HepG2 (cell line): ENCODE measurements at regions not wholly inside any gene's neighbourhood (a gene's known extent, or its start where the extent isn't known, plus 50 kb on each side); places are given as distances from the start of the nearest gene placed in this dataset.

Experiments
- ATAC-seq: fragments of 200-7000 bp; cut with Tn5 transposase; 3 replicates; pipeline ENCODE4 v1.9.1; 2020; ENCODE audit warnings: mild to moderate bottlenecking, moderate library complexity
- BruUV-seq: library from RNA; stranded (reverse); fragments of 400-500 nt; replicated peaks from 2 replicates; lab custom pipeline; 2021; lab: Mats Ljungman, UMichigan
- CTCF ChIA-PET: fragments of 300-600 bp; formaldehyde crosslinking; extraction: SDS; loops from one replicate; lab custom pipeline; 2021; ENCODE audit warnings: low total read pairs, inconsistent platforms, low intra/inter-chr PET ratio; lab: Yijun Ruan, JAX
- POLR2A ChIA-PET: fragments of 350-600 bp; sonication (Branson Sonifier 250); formaldehyde crosslinking; loops from one replicate; lab custom pipeline; 2020; ENCODE audit warnings: antibody characterized with exemption, inconsistent platforms; lab: Yijun Ruan, JAX
- DNase-seq: peaks from one replicate; pipeline ENCODE4 v3.0.0-alpha.2; 2015; ENCODE audit warnings: low spot score
- FAIRE-seq: peaks from 3 replicates; lab custom pipeline; 2011; peaks lifted over from hg19 to GRCh38; lab: Jason Lieb, UNC
- H2AFZ ChIP-seq: one replicate; pipeline ENCODE4 v1.6.1; 2011; ENCODE audit warnings: low read length, inconsistent platforms
- H3K27ac ChIP-seq: fragments of 300-600 bp; 3 replicates; pipeline ENCODE4 v1.8.0; 2011; ENCODE audit warnings: mixed run types, mild to moderate bottlenecking, mixed read lengths, low read length, inconsistent platforms; ENCODE audit not compliant: insufficient read depth; ENCODE audit errors: extremely low read length
- H3K27me3 ChIP-seq, 2 experiments: fragments of 200-600 bp in 1 of 2; 2 replicates in 1 of 2; 3 replicates in 1 of 2; pipeline versions ENCODE4 v1.6.0 to v1.8.0; 2011; ENCODE audit warnings: low read length in 2 of 2, mild to moderate bottlenecking in 2 of 2, moderate library complexity in 2 of 2, inconsistent platforms in 1 of 2; ENCODE audit not compliant: insufficient read depth in 2 of 2, control insufficient read depth in 1 of 2
- H3K36me3 ChIP-seq, 2 experiments: fragments of 200-600 bp in 1 of 2; replicated peaks in 1 of 2; 2 replicates in 1 of 2; 3 replicates in 1 of 2; pipeline versions ENCODE4 v1.5.1 to v1.8.0; 2011; ENCODE audit warnings: low read length in 2 of 2, inconsistent platforms in 1 of 2; ENCODE audit not compliant: insufficient read depth in 2 of 2, control insufficient read depth in 1 of 2
- H3K4me1 ChIP-seq: 2 replicates; pipeline ENCODE4 v1.5.1; 2012; ENCODE audit warnings: low read length, inconsistent platforms; ENCODE audit not compliant: insufficient read depth
- H3K4me2 ChIP-seq: 2 replicates; pipeline ENCODE4 v1.6.0; 2011; ENCODE audit warnings: low read depth, low read length, inconsistent platforms
- H3K4me3 ChIP-seq, 3 experiments: fragments of 200-600 bp in 1 of 3; sonication (generic), shearing (Covaris generic) in 1 of 3; replicated peaks in 1 of 3; 2 replicates each; pipeline ENCODE4 v1.5.1; 2011 to 2016; ENCODE audit warnings: low read length in 3 of 3, inconsistent platforms in 2 of 3, low read depth in 2 of 3, mild to moderate bottlenecking in 2 of 3, control low read depth in 1 of 3, mixed read lengths in 1 of 3; ENCODE audit not compliant: insufficient read depth in 1 of 3
- H3K79me2 ChIP-seq: one replicate; pipeline ENCODE4 v1.6.1; 2011; ENCODE audit warnings: low read length, inconsistent platforms; ENCODE audit not compliant: insufficient read depth
- H3K9ac ChIP-seq: 2 replicates; pipeline ENCODE4 v1.6.0; 2011; ENCODE audit warnings: mild to moderate bottlenecking, low read depth, low read length, inconsistent platforms; ENCODE audit not compliant: insufficient read depth
- H3K9me3 ChIP-seq: 2 replicates; pipeline ENCODE4 v1.5.1; 2012; ENCODE audit warnings: mild to moderate bottlenecking, low read length
- H4K20me1 ChIP-seq: 2 replicates; pipeline ENCODE4 v1.6.0; 2011; ENCODE audit warnings: inconsistent platforms, mild to moderate bottlenecking, low read length, moderate library complexity; ENCODE audit not compliant: insufficient read depth
- ATF5 ChIP-seq: sonication (generic); formaldehyde crosslinking; IDR thresholded peaks from 2 replicates; pipeline ENCODE4 v1.4.0; 2020; ENCODE audit warnings: mild to moderate bottlenecking, low read depth, missing genetic modification reagents
- JUNB ChIP-seq: sonication (generic); formaldehyde crosslinking; IDR thresholded peaks from 2 replicates; pipeline ENCODE4 v1.8.0; 2022; ENCODE audit warnings: missing genetic modification reagents, mild to moderate bottlenecking, borderline replicate concordance
- PCBP2 ChIP-seq: fragments of 200-400 bp; formaldehyde crosslinking; optimal IDR thresholded peaks from 2 replicates; pipeline ENCODE3; 2018; ENCODE audit warnings: low read length, low read depth; ENCODE audit not compliant: poor library complexity, severe bottlenecking
- ZBTB21 ChIP-seq: sonication (generic); formaldehyde crosslinking; IDR thresholded peaks from 2 replicates; pipeline ENCODE4 v1.4.0; 2020; ENCODE audit warnings: missing genetic modification reagents
- ZXDC ChIP-seq: sonication (generic); formaldehyde crosslinking; IDR thresholded peaks from 2 replicates; pipeline ENCODE4 v1.5.0; 2020; ENCODE audit warnings: mild to moderate bottlenecking, missing genetic modification reagents
- WGBS: methylation state at CpG from one replicate; pipeline ENCODE4 v1.1.6; 2017; ENCODE audit warnings: low lambda C conversion rate; 5-methylcytosine and 5-hydroxymethylcytosine counted together
- in situ Hi-C: cut with HindIII; loops from 2 replicates; pipeline ENCODE4 v1.10.0; 2017; ENCODE audit warnings: low pct_unique_long_range_greater_than_20kb; ENCODE audit not compliant: extremely low pct_ligation_motif_present
- intact Hi-C: fragments of 100-400 bp; cut with micrococcal nuclease; formaldehyde crosslinking; loops from one replicate; pipeline ENCODE4 v1.10.0; 2022; ENCODE audit not compliant: unreplicated experiment

DNA sequence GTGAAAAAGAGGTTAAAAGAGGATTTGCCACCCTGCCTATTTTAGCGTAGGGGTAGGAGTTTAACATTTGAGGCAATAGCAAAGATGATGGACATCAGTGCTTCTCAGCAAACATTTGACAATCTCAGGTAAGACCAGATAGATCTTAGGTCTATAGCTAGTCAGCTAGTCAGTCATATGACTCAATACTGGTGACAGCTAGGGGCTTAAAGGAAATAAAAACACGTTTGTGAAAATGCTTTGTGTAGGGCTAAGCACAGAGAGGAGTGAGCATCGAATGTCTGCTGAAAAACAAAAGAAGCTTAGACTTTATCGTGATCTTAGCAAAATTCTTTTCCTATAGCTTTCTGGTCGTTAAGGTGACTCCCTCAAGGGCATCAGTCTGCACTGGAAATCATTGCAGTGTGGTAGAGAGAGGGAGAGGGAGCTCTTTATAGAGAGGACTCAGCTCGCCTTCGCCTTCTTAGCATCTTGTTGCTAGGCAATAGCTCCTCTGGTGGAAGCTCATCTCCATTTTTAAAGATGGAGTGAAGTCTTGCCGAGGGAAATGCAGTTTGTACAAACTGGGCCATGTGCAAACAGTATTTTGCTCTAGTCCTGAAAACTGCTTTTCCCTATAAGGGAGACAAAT, 62.8 kb upstream of the SLC38A11 start:
- WGBS, result 9% methylated on average over 8 of the region's 8 CpGs
- H3K4me1 ChIP-seq, result 0 out of 2 replicates have a peak, but pooled peaks cover 8% of the 10 kb centered on the region
- POLR2A ChIA-PET, result interaction anchor here (0.6 kb wide), 1 partner anchor 276 kb away, joined by 3 read pairs; no protein-coding TSS in a partner anchor

More for the DNA sequence above, 62.8 kb upstream of the SLC38A11 start:
- TF ChIP-seq PCBP2, result no peak
- no peak for TF ChIP-seq JUNB (CRISPR knock-in tag)
- TF ChIP-seq ZXDC (CRISPR knock-in tag), result no peak
- TF ChIP-seq ZBTB21, result no peak
- TF ChIP-seq ATF5, result no peak
- H2AFZ ChIP-seq, result no peak overlapping the region
- no peak overlapping the region for H3K4me2 ChIP-seq
- in situ Hi-C loops, result no loop called here
- no peak overlapping the region for H3K27ac ChIP-seq
- BruUV-seq, result no TSS peak
- no peak for FAIRE-seq
- no peak for ATAC-seq
- H3K79me2 ChIP-seq, result no peaks in the 10 kb centered on the region
- H3K9ac ChIP-seq, result no peak overlapping the region
- H3K27me3 ChIP-seq, result no peaks in the 10 kb centered on the region
- intact Hi-C loops, result loop anchor here (5.0 kb wide), 1 partner anchor 289 kb away; no protein-coding TSS in a partner anchor
- H3K36me3 ChIP-seq, result no peaks in the 10 kb centered on the region
- no peak overlapping the region for H3K4me3 ChIP-seq
- H3K9me3 ChIP-seq, result no peaks in the 10 kb centered on the region
- CTCF ChIA-PET, result interaction anchor here (4.6 kb wide), 1 partner anchor 185 kb away, joined by 109 read pairs; the partner anchor contains the start of gene SCN3A
- H4K20me1 ChIP-seq, result no peaks in the 10 kb centered on the region
- no peak for DNase-seq
